GM21619 (cell line): ENCODE measurements at regions not wholly inside any gene's neighbourhood (a gene's known extent, or its start where the extent isn't known, plus 50 kb on each side); places are given as distances from the start of the nearest gene placed in this dataset.

Source experiments
- ATAC-seq: cut with Tn5 transposase; IDR thresholded peaks from one replicate; pipeline ENCODE4 v1.9.1; 2021; ENCODE audit not compliant: unreplicated experiment

DNA sequence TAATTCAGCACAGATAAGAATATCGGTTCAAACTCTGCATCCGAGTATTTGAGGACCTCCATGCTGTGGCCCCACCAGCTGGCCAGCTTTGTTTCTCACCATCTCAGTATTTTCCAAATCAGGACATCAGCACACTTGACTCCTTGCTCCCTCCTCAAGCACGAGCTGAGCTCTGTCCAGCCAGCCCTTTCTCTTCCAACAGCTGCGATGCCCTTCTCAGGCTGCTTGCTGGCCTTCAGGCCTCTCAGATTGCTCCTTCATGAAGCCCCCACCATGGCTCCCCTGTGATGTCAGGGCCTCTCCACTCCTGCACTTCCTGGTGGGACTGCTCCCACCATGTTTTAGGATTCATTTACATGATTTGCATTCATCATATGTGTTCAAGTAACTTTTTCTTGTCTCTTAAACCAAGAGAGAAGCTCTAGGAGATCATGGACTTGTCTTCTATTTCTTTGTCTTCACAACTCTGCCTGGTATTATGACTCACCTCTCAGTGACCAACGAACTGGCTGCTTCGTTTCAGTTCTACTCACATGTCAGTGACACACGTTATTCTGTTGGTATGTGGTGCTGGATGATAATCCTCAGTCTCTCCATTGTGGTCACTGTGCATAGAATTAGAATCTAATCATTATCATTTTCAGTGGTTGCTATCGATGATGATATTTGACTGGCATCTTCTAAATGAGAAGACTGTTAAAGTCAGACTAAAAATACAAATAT lies 471.7 kb downstream of the EFNB2 start:
- ATAC-seq, result no peak

GRCh38 chr13:106061781-106062180 lies 473.7 kb downstream of the EFNB2 start:
- ATAC-seq, result no peak

DNA sequence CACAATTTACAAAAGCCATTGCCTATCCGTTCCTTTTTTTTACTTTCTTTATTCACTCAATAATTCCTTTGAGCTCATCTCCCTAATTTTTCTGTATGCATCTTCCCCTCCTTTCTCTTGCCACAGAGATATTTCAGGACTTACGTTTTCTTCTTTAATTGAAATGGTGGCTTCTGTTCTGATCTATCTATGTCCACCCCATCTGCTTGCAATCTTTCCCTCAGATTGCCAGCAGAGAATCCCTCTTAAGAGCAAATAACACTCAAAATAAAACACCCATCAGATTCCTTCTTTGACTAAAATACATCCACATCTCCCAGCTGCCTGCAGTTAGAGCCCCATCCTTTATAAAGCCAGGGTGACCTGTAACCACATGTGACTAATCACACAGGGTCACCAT lies 478.6 kb downstream of the EFNB2 start:
- ATAC-seq, result no peak

- no peak for ATAC-seq
Observed at GRCh38 chr13:106052200-106052767, 483.2 kb downstream of the EFNB2 start.

DNA sequence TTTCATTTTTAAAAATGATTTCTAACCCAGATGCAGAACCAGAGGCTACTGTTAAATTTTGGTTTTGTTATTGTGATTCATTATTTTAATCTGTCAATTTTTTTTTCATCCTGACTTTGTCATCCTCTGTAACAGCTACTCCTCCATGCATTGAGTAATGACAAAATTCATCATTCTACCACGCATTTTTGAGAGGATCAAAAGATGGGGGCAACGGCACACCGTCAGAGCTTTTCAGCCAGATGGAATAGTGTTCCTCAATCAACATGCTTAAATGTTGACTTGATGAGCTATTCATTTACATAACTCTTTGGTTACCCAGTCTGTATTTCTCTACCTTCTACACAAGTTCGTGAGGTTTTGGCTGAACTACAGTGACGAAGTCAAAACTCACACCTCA lies 486.3 kb downstream of the EFNB2 start:
- ATAC-seq, result no peak

DNA sequence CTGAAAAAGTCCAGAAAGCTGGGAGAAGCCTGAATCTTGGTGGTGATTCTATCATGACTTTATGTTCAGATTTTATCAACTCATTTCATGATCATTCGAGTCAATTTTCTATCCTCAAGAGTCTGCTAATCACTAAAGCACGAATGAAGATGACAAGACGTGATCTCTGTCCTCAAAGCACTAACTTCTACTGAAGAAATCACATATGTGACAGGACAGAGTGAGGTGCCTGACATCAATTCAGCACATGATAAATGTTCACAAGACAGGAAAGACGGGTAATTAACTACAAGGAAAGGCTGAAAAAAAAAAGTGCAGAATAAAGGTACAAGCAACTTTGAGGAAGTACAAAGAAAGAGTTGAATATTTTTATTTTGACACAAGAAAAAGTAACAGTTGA lies 487.1 kb downstream of the EFNB2 start:
- ATAC-seq, result no peak

DNA sequence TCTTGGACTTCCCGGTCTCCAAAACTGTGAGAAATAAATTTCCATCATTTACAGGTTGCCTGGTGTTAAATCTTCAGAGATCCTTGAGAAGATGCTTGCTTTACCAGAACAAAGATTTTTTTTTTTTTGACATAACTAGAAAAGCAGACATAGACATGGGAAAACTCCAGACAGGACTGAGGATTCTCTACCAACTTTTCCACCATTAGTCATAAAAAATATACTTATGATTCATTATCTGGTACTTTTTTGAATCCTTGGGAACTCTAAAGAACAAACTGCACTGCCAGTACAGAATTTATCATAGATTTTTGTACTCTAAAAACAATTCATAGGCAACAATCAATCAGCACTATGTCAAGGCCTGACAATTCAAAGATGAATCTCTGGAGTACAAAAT lies 487.6 kb downstream of the EFNB2 start:
- no peak for ATAC-seq

GRCh38 chr13:106042996-106043581 lies 492.4 kb downstream of the EFNB2 start:
- no peak for ATAC-seq

GRCh38 chr13:106041445-106041844 lies 494.0 kb downstream of the EFNB2 start:
- no peak for ATAC-seq

DNA sequence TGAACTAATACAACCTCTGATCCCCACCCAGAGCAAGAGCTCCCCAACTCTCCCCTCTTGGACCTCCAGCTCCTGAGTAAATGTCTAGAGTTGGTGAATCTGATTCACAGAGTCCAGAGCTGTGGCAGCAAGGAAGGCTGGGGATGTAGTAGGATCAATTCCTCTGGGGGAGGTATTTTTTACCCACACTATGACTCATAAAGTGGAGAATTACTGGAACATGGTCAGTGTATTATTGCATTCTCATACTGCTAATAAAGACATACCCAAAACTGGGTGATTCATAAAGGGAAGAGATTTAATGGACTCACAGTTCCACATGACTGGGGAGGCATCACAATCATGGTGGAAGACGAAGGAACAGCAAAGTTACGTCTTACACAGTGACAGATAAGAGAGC lies 496.7 kb downstream of the EFNB2 start:
- ATAC-seq, result no peak

- ATAC-seq, result no peak
Observed at GRCh38 chr13:106036870-106037269, 498.6 kb downstream of the EFNB2 start.

- no peak for ATAC-seq
Observed at GRCh38 chr13:106034201-106034600, 501.3 kb downstream of the EFNB2 start.

- no peak for ATAC-seq
Observed at GRCh38 chr13:106033659-106034058, 501.8 kb downstream of the EFNB2 start.

DNA sequence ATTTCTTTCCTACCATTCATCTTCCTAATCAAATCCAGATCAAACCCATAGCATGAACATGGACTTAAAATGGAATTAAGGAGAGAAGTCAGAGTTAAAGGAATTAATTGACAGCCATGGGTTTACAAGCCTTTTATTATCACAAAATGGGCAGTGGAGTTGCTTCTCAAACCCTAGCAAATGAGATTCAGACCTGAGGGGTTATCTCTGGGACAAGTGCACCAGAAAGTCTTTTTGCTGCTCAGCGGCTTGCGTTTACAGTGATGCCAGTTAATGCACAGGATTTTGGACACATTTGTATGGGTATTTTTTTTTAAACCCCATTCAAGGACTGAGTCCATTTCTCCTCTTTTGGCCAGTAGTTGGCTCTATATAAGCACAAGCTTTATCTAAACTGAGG lies 503.0 kb downstream of the EFNB2 start:
- ATAC-seq, result no peak

DNA sequence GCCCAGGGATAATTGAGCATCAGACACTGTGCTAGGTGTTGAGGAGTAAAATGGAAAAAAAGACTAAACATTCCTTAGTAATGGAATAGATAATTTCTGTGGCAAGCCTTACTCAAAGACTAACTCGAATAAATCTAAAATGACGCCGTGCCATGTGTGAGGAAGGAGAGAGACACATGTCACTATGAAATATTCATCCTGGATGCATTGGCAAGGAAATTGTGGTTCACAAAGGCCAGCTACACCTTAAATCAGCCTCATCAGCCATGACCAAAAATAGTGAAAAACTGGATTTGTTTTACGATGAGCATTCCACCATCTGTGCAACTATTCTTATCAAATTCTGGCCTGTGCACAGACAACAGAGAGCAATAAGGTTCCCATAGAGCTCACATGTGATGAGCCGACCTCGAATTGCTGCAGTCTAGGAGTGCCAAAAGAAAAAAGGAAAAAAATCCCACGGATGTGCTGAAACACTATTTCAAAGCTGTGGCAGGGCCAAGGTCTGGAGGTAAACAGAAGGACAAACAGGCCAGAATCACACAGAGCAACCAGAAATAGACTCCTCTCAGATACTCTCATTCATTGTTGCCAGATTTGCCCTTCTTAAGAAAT lies 505.7 kb downstream of the EFNB2 start:
- no peak for ATAC-seq

- no peak for ATAC-seq
Observed at GRCh38 chr13:106028911-106029310, 506.6 kb downstream of the EFNB2 start.

DNA sequence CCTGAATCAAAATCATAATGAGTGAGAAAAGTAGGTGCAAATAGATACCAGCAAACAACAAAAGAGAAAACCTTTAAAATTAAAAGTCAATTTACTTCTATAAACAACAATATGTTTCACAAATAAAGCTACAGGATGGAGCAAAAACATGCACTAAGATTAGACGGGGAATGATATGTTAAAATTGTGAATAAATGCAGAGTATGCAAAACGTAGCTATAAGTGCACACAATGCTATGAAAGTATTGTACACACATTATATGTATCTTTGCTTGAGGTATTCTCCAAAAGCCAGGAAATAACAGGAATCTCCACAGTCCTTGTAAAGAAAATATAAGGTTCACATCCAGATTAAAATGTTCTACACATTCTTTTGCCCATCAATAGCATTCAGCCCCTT lies 523.9 kb downstream of the EFNB2 start:
- no peak for ATAC-seq

- ATAC-seq, result no peak
Observed at GRCh38 chr13:106010836-106011235, 524.6 kb downstream of the EFNB2 start.

DNA sequence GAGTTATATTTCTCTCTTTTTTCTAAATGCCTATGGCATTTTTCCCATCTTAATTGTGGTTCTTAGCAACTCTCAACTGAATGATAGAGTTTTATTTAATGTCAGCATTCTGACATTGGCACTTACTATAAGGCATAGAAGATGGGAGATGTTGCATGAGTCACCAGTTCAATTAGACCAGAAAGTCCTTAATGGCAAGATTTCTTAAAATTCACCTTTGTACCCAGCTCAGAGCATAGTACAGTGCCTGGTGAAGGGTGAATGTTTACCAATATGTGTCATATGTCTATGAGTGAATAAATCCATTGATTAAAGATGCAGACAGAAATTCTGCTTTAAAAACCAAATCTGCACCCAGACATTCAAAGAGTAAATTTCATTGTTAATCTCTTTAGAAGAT lies 526.9 kb downstream of the EFNB2 start:
- ATAC-seq, result no peak

DNA sequence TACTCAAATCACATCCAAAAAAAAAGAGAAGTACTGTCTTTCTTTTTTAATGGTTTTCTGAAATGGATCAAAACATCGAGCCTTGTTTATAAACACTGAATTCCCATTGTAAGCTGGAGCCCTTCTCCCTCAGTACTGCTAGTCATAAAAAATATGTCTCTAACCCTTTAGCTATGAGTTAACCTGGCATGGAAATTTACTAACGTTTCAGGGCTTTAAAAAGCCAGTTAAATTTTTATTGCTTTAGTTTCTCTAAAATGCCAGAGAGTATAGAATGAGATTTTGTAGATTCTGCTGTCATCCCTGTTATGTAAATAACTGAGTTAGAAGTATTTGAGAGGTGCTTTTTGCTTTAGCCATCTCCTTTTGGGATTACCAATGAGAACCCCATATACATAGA lies 528.3 kb downstream of the EFNB2 start:
- no peak for ATAC-seq

GRCh38 chr13:106003651-106004050 lies 531.8 kb downstream of the EFNB2 start:
- ATAC-seq, result no peak

DNA sequence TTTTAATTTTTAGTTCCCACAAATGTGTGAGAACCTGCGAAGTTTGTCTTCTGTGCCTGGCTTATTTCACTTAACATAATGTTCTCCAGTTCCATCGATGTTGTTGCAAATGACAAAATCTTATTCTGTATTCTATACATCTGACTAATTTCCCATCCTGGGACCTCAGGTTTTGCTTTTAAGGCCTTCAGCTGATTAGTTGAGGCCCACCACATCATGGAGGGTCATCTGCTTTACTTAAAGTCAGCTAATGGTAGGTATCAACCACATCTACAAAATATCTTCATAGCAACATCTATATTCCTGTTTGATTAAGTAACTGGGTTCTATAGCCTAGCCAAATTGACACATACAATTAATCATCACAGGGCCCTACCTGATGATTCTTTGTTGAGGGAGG lies 534.0 kb downstream of the EFNB2 start:
- ATAC-seq, result no peak
